ENCODE measurements at regions not wholly inside any gene's neighbourhood (a gene's known extent, or its start where the extent isn't known, plus 50 kb on each side); places are given as distances from the start of the nearest gene placed in this dataset.
"Not testable (repeated sequence)": the region's sequence is repeated elsewhere in the genome, so short reads cannot be mapped to it uniquely, and the experiment has no call there.

- DNase-seq = no peak
These were observed 160.3 kb downstream of the TLR4 start for GRCh38 chr9:117864385-117865057.

- no peak for DNase-seq
These were observed 164.4 kb downstream of the TLR4 start for GRCh38 chr9:117868594-117868993.

- no peak for DNase-seq
These were observed 165.1 kb downstream of the TLR4 start for GRCh38 chr9:117869287-117869686.

GRCh38 chr9:117869712-117870111 is 165.5 kb downstream of the TLR4 start:
- DNase-seq = no peak

- no peak for DNase-seq
These were observed 169.5 kb downstream of the TLR4 start for GRCh38 chr9:117873664-117874063.

- DNase-seq = no peak
These were observed 171.7 kb downstream of the TLR4 start for GRCh38 chr9:117875886-117876285.

GRCh38 chr9:117882171-117882570 is 178.0 kb downstream of the TLR4 start:
- no peak for DNase-seq

GRCh38 chr9:117886616-117887015 is 182.4 kb downstream of the TLR4 start:
- DNase-seq = no peak

GRCh38 chr9:117887383-117887782 is 183.2 kb downstream of the TLR4 start:
- DNase-seq = no peak

GRCh38 chr9:117887941-117888340 is 183.7 kb downstream of the TLR4 start:
- DNase-seq = no peak

GRCh38 chr9:117903453-117903852 is 199.2 kb downstream of the TLR4 start:
- no peak for DNase-seq

- no peak for DNase-seq
These were observed 202.6 kb downstream of the TLR4 start for GRCh38 chr9:117906763-117907162.

- no peak for DNase-seq
These were observed 203.2 kb downstream of the TLR4 start for GRCh38 chr9:117907420-117907819.

GRCh38 chr9:117916291-117916690 is 212.1 kb downstream of the TLR4 start:
- no peak for DNase-seq

GRCh38 chr9:117917873-117918272 is 213.7 kb downstream of the TLR4 start:
- DNase-seq = no peak

- no peak for DNase-seq
These were observed 215.3 kb downstream of the TLR4 start for GRCh38 chr9:117919538-117919937.

GRCh38 chr9:117926031-117926658 is 221.9 kb downstream of the TLR4 start:
- no peak for DNase-seq

GRCh38 chr9:117927354-117927753 is 223.2 kb downstream of the TLR4 start:
- no peak for DNase-seq

- no peak for DNase-seq
These were observed 225.7 kb downstream of the TLR4 start for GRCh38 chr9:117929868-117930267.

- DNase-seq = no peak
These were observed 228.4 kb downstream of the TLR4 start for GRCh38 chr9:117932585-117932984.

GRCh38 chr9:117936185-117937130 is 232.3 kb downstream of the TLR4 start:
- no peak for DNase-seq

- no peak for DNase-seq
These were observed 233.9 kb downstream of the TLR4 start for GRCh38 chr9:117938086-117938485.

GRCh38 chr9:117938896-117939295 is 234.7 kb downstream of the TLR4 start:
- DNase-seq = no peak

GRCh38 chr9:117944750-117945149 is 240.5 kb downstream of the TLR4 start:
- not testable (repeated sequence) for DNase-seq
